Activated CD4-positive, alpha-beta T cell treated with anti-CD3 and anti-CD28 coated beads, Interleukin-2, amount 50 U/mL, for 4 hours (primary cell): ENCODE measurements at regions not wholly inside any gene's neighbourhood (a gene's known extent, or its start where the extent isn't known, plus 50 kb on each side); places are given as distances from the start of the nearest gene placed in this dataset.

Experiments used
- DNase-seq, 2 experiments: peaks; one replicate each; pipeline ENCODE4 v3.0.0-alpha.2; 2020

DNA sequence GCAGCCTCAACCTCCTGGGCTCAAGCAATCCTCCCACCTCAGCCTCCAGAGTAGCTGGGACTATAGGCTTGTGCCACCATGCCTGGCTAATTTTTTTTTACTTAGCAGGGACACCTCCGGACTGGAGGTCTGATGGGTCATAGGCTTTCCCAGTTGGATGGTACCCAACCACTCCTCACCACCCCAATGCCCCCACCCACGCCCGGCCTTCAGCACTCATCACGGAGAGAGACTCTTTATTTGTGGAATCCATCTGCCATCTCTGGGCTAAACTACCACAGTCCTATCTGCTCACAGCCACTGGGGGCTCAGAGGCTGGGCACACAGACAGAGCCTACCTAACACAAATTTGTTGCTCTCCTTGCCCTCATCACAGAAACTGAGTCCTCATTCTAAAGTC lies 58.3 kb upstream of the STXBP1 start:
- no peak for DNase-seq

DNA sequence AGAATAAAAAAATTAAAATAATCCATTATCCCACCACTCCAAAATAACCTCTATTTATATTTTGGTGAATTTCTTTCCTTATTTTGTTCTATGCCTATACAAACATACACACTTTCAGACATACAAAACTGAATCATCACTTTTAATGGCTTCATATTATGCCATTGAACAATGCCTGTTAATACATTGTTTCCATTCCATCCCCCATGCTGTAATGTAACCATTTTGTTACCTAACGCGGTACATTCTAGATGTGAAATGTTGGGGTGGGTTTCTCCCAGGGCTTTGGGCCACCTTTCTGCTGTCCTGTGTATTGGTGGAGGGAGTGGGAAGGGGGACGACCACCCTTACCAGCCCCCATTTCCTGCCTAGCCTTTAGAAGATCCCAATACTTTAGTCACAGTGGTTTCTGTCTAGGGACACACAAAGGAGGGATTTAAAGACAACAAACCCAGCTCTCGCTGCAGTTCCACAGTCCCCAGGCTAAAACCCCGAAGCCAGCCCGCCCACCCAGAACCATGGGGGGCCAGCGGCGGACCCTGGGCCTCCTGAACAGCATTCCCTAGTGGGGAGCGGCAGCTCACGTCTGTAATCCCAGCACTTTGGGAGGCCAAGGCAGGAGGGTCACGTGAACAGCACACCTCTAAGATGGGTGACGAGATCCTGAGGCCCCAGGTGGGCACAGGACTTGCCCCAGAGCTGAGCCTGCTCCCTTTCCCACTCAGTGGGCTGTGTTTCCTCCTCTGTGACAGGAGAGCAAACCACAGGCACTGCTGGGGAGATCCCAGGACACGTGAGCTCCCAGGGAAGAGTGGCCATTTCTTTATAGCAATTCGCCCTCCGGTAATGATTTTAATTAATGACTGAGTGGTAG lies 56.9 kb upstream of the STXBP1 start:
- no peak for DNase-seq

DNA sequence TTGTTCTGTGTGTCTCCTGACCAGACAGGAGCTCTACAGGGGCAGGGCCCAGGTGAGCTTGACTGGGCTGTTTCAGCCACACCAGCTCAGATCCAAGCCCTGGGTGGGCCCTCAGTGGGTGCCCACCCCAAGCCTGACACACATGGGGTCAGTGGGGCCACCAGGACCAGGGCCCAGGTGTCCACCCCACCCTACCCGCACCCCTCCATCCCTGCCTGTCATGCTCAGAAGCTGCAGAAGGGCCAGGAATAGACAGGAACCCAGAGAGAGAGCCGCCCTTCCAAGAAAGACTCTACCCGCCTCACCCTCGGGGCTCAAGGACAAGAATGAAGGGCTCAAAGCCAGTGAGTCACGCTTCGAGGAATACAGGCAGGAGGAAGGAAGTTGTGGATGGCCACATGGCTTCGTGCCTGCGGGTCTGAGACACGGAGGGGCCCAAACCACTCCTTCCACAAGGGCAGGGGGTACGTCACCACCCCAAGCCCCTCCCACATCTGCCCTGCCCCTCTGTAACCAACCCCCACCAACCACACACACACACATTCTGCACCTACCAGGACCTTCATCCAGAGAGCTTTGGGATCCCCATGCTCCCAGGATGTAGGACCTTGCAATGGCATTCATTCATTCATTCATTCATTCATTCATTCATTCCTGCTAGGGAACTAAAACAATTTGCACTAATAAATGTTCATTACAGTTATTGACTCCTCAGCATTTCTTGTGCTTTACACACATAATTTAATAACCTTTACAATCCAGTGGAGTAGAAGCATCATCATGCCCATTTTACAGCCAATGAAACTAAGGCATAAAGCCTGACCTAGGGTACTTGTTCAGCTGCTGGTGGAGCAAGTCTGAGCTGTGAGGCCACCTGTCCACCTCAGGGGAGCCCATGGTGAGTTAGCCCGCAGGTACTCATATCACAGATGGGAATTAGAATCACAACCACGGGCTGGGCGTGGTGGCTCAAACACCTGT lies 55.9 kb upstream of the STXBP1 start:
- DNase-seq: peak; percentile 58 to 65

DNA sequence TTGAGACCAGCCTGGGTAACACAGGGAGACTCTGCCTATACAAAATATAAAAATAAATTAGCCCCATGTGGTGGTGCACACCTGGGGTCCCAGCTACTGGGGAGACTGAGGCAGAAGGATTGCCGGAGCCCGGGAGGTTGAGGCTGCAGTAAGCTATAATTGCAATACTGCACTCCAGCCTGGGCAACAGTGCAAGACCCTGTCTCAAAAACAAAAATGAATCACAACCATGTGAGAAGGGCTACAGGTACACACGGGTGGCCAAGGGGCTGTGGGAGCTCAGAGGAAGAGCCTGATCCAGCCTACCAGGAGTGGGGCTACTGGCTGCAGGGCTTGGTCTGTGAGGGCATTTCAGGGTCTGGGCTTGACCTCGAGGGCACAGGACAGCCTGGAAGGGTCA lies 55.2 kb upstream of the STXBP1 start:
- no peak for DNase-seq

DNA sequence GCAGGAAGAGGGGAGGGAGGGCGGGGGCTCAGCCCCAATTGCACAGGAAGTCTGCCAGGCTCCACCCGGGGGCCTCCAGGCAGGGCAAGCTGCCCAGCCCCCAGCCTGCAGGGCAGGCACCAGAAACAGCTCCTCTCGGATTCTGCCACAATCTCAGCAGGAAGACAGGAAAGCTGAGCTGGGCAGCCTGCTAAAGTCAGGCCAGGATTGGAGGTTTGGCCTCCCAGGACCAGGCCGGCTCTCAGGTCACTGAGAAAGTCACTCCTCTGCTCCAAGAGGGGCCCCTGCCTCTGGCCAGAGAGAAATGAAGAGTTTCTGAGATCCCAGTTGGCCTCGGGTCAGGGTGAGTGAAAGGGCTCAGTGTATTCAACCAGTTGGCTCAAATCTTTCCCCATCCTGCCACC lies 54.6 kb upstream of the STXBP1 start:
- no peak for DNase-seq

DNA sequence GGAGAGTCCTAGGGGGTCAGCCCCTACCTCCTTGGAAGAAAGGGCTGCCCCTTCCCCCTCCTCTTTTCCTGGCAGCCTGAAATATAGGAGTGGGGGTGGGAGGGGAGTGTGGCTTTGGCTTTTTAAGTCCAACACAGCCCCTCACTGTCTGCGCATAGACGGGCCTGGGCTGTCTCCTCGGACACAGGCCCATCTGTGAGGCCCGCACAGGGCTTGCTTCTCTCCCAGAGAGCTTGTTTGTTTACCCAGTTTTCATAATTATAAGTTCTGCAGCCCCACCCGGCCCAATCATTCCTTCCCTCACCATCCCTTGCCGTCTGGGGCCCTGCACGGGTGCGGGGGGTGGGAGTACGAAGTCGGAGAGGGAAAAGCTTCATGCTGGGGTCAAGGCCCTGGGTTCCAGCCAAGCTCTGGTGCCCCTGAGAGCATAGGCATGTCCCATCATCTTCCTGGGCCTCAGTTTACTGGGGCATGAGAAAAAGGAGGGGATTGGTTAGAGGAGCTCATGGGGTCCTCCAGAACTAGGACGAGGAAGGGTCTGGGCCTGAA lies 54.0 kb upstream of the STXBP1 start:
- no peak for DNase-seq

DNA sequence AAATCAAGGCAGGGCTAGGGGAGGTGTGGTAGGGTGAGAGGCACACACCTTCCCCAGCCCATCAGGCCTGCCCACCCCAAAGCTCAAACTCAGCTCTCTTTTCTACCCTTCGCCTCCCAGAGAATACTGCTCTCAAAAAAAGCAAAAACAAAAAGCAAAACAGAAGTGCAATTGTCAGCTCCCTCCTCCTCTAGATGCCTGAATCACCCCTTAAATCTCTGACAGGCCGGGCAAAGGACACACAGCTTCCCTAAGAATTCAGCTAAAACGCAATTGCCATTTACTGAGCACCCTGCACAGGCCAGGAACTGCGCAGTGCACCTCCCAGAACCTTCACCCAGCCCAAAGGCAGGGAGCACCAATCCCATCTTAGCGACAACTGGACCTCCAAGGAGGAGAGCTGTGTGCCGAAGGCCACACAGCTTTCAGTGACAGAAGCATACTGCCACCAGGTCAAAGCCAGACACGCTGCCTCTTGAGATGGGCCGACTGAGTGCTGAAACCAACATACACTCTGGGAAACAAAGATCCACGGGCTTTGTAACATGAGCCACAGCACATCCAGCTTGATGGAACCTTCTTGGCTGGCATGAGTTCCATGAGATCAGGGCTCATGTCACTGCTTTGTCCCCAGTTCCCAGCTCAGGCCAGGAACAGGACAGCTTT lies 53.4 kb upstream of the STXBP1 start:
- no peak for DNase-seq

DNA sequence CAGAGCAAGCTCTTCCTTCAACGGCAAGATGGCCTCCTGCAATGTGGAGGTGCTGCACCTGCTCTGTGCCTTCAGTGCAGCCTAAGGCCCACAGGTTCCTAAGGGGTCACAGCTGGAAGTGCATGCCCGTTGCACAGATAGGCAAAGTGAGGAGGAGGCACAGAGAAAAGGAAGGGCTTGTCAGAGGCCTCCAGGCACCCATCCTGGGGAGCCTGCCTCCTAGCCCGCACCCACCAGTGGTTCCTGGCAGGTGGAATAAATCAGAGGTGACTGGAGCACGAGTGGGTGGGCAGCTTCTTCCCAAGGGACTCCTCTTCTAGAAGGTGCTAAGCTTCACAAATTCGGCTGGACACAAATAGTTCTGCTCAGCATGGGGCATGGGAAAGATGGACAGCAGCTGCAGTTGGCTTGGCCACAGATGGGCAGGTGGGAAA lies 52.8 kb upstream of the STXBP1 start:
- DNase-seq: no peak

DNA sequence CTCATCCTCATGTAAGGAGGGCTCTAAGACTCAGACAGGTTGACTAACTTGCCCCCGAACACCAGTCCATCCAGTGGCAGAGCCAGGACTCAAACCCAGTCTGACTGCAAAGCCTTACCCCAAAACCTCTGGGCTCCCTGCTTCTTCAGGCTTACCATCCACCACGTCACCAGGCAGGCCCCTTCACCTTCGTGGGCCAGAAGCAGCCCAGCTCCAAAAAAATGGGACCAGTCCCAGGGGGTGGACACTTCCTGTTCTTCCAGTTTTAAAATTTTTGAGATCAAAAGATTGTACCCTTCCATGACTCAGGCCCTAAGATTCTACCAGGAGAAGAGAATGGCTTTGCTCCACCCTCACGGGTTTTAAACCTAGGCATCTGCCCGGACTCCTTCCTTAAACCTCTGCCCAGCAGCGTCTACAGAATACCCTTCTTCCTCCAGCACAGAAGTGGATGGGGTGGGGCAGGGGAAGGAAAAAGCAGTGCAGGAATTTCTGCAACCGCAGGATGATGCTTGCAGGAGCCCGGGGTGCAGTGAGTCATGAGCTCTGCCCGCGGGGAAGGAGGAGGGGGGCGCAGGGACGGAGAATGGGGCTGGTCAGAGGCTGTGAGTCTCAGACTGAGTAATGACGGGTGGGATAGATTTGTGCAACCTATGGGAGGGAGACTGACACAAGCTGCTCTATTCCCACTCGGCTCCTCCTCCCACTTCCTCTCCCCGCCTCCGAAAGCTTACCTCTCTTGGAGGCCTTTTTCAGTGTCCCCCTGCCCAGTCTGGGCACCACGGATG lies 50.4 kb upstream of the STXBP1 start:
- DNase-seq: no peak
